T1000 (cell line): ENCODE measurements at regions not wholly inside any gene's neighbourhood (a gene's known extent, or its start where the extent isn't known, plus 50 kb on each side); places are given as distances from the start of the nearest gene placed in this dataset.

ENCODE experiments used
- DNase-seq: peaks from one replicate; lab custom pipeline; 2025; ENCODE audit warnings: mixed read lengths; lab: John Stamatoyannopoulos, UW

GRCh38 chr16:72271699-72272240 is 99.8 kb upstream of the PMFBP1 start:
- no peak for DNase-seq

GRCh38 chr16:72270531-72270930 is 98.6 kb upstream of the PMFBP1 start:
- DNase-seq, result no peak

- no peak for DNase-seq
Observed at GRCh38 chr16:72266836-72267235, 94.9 kb upstream of the PMFBP1 start.

GRCh38 chr16:72264771-72265170 is 92.8 kb upstream of the PMFBP1 start:
- no peak for DNase-seq

GRCh38 chr16:72262711-72263110 is 90.8 kb upstream of the PMFBP1 start:
- no peak for DNase-seq

GRCh38 chr16:72261127-72261526 is 89.2 kb upstream of the PMFBP1 start:
- no peak for DNase-seq

- DNase-seq, result no peak
Observed at GRCh38 chr16:72256398-72257066, 84.6 kb upstream of the PMFBP1 start.

GRCh38 chr16:72255786-72256185 is 83.8 kb upstream of the PMFBP1 start:
- no peak for DNase-seq

GRCh38 chr16:72247821-72248253 is 75.9 kb upstream of the PMFBP1 start:
- no peak for DNase-seq

- no peak for DNase-seq
Observed at GRCh38 chr16:72246423-72246822, 74.5 kb upstream of the PMFBP1 start.

- DNase-seq, result no peak
Observed at GRCh38 chr16:72244853-72245252, 72.9 kb upstream of the PMFBP1 start.

GRCh38 chr16:72243621-72244020 is 71.7 kb upstream of the PMFBP1 start:
- no peak for DNase-seq

- no peak for DNase-seq
Observed at GRCh38 chr16:72242757-72243156, 70.8 kb upstream of the PMFBP1 start.

- DNase-seq, result no peak
Observed at GRCh38 chr16:72241930-72242329, 70.0 kb upstream of the PMFBP1 start.

- no peak for DNase-seq
Observed at GRCh38 chr16:72241008-72241407, 69.1 kb upstream of the PMFBP1 start.

- no peak for DNase-seq
Observed at GRCh38 chr16:72240466-72240865, 68.5 kb upstream of the PMFBP1 start.

- no peak for DNase-seq
Observed at GRCh38 chr16:72236866-72237265, 64.9 kb upstream of the PMFBP1 start.

GRCh38 chr16:72234387-72234786 is 62.4 kb upstream of the PMFBP1 start:
- no peak for DNase-seq

- no peak for DNase-seq
Observed at GRCh38 chr16:72228014-72228413, 56.1 kb upstream of the PMFBP1 start.

GRCh38 chr16:72226136-72226535 is 54.2 kb upstream of the PMFBP1 start:
- no peak for DNase-seq

GRCh38 chr16:72224260-72224768 is 52.4 kb upstream of the PMFBP1 start:
- no peak for DNase-seq

GRCh38 chr16:72222503-72222902 is 50.5 kb upstream of the PMFBP1 start:
- no peak for DNase-seq
